ENCODE measurements at regions not wholly inside any gene's neighbourhood (a gene's known extent, or its start where the extent isn't known, plus 50 kb on each side); places are given as distances from the start of the nearest gene placed in this dataset.

DNA sequence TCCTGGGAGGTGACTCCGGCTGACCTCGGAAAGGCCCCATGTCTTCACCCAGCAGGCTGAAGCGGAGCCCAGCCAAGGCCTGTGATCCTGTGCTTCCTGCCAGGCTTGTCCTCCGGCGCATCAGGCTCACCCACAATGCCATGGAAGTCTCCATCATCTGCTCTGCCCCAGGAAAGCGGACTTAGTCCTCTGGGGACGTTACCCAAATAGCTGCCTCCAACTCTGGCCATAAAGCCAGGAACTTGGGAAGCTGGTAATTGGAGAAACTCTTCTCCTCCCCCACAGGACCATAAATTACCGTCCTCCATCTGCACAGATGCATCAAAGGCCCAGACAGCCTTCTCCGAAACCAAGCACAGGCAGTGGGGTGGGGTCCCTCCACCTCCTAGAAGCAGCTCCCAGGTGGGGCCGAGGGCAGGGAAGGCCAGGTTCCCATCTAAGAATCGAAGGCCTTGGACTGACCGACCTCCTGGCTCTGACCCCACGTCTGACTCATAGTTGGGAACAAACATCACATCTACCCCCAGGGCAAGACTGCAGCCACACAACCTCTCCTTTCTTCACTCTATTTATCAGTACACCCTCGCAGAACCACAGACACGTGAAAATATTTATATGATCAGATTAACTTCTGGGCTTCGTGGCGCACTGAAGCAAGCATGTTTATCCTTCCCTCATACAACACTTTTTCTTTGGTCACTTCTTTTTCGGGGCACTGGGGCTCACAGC lies 56.4 kb downstream of the PITPNM2 start:
- FAIRE-seq (no peak), DNase-seq (peak in 1 of 2 donors; percentile 10)
- Histone ChIP-seq H3K27me3 (ENCODE audit: control insufficient read depth in 3 of 3, insufficient read depth in 3 of 3, low read length in 3 of 3) (no peaks in the 10 kb centered on the region), H3K36me3 (ENCODE audit: control insufficient read depth in 3 of 3, insufficient read depth in 2 of 3, low read depth in 1 of 3, low read length in 3 of 3) (peaks cover 0 to 8% (median 0%) of the 10 kb centered on the region in 3 donors), H3K27ac (ENCODE audit: low read depth in 1 of 3, low read length in 2 of 3) (peak overlapping the region in 1 of 3 donors; percentile 70), H3K4me3 (ENCODE audit: low read depth in 1 of 3, low read length in 3 of 3) (no peak overlapping the region), H3K4me1 (ENCODE audit: control insufficient read depth in 3 of 3, insufficient read depth in 2 of 3, low read depth in 1 of 3, low read length in 2 of 3) (peaks cover 0 to 17% (median 4%) of the 10 kb centered on the region in 3 donors), H3K9me3 (ENCODE audit: control insufficient read depth in 2 of 2, insufficient read depth in 1 of 2, low read depth in 1 of 2, low read length in 1 of 2) (no peaks in the 10 kb centered on the region)
- 63 to 64% (median 64%) methylated on average over 18 of the region's 18 CpGs for WGBS, 3 donors

DNA sequence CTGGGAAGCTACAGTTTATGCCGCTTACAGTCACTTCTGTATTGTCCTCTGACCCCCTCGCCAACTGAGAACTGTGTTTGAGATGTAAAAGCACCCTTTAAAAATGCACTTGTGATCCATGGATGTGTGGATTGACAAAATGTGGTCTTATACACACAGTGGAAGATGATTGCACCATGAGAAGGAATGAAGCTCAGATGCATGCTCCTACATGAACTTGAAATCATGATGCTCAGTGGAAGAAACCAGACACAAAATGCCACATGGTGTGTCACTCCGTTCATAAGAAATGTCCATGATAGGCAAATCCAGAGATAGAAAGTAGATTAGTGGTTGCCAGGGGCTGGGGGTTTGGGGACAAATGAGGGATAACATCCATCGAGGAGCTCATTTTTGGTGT lies 58.0 kb downstream of the PITPNM2 start:
- no peak for DNase-seq
- no peak overlapping the region for H3K27ac ChIP-seq (ENCODE audit: low read depth in 1 of 3, low read length in 2 of 3)
- H3K4me3 ChIP-seq (ENCODE audit: low read depth in 1 of 3, low read length in 3 of 3), result no peak overlapping the region
- H3K36me3 ChIP-seq (ENCODE audit: control insufficient read depth in 3 of 3, insufficient read depth in 2 of 3, low read depth in 1 of 3, low read length in 3 of 3), result peaks cover 0 to 8% (median 0%) of the 10 kb centered on the region in 3 donors
- WGBS, 3 donors, result 92 to 93% (median 92%) methylated on average over 4 of the region's 4 CpGs
- FAIRE-seq, result no peak
- peaks cover 0 to 14% (median 9%) of the 10 kb centered on the region in 3 donors for H3K4me1 ChIP-seq (ENCODE audit: control insufficient read depth in 3 of 3, insufficient read depth in 2 of 3, low read depth in 1 of 3, low read length in 2 of 3)
- H3K9me3 ChIP-seq (ENCODE audit: control insufficient read depth in 2 of 2, insufficient read depth in 1 of 2, low read depth in 1 of 2, low read length in 1 of 2), result no peaks in the 10 kb centered on the region
- no peaks in the 10 kb centered on the region for H3K27me3 ChIP-seq (ENCODE audit: control insufficient read depth in 3 of 3, insufficient read depth in 3 of 3, low read length in 3 of 3)

DNA sequence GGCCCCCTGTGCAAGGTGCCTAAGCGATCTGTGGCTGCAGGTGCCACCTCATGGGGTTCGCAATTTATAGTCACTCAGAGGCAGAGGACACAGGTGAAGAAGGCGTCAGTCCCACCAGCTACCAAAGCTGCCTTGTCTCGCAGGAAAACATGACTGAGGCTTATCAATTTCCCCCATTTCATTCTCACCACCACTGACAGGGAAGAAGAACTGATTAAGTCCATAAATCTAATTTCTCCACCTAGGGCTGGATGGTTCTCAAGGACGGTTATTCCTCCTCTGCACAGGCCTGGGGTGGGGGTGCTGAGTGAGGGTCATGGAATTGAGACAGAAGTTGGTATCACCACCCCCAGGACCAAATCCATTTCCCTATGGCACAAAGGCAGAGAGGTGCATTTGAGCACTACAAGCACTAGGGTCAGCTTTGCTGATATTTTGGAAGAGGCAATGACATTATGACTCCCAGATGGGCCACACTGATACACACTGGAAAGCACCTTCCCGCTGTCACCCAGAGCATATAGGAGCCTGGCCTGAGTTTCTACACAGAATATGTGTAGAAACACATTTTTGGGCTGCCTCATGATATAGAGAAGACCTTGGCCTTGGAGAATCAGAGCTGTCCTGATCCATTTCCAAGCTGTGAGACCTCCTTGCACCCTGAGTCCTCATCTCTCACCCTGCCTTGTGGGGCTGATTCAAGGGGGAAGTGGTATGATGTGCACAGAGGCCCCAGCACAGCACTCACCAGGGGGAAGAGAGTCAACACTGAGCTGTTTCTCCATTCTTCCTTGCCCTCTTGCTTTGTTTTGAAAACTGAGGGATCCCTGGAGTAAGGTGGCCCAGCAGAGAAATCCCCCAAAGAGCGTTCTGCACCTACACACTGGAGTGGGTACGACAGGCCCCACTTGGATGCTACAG lies 59.4 kb downstream of the PITPNM2 start:
- Histone ChIP-seq H3K4me1 (ENCODE audit: control insufficient read depth in 3 of 3, insufficient read depth in 2 of 3, low read depth in 1 of 3, low read length in 2 of 3) (peaks cover 0 to 12% (median 9%) of the 10 kb centered on the region in 3 donors), H3K27ac (ENCODE audit: low read depth in 1 of 3, low read length in 2 of 3) (no peak overlapping the region), H3K9me3 (ENCODE audit: control insufficient read depth in 2 of 2, insufficient read depth in 1 of 2, low read depth in 1 of 2, low read length in 1 of 2) (no peaks in the 10 kb centered on the region), H3K36me3 (ENCODE audit: control insufficient read depth in 3 of 3, insufficient read depth in 2 of 3, low read depth in 1 of 3, low read length in 3 of 3) (peaks cover 0 to 8% (median 0%) of the 10 kb centered on the region in 3 donors), H3K27me3 (ENCODE audit: control insufficient read depth in 3 of 3, insufficient read depth in 3 of 3, low read length in 3 of 3) (no peaks in the 10 kb centered on the region), H3K4me3 (ENCODE audit: low read depth in 1 of 3, low read length in 3 of 3) (no peak overlapping the region)
- FAIRE-seq, result no peak
- 95 to 96% (median 96%) methylated on average over 8 of the region's 8 CpGs for WGBS, 3 donors
- no peak for DNase-seq

GRCh38 chr12:123089631-123090353 lies 61.1 kb downstream of the PITPNM2 start:
- peaks cover 0 to 8% (median 0%) of the 10 kb centered on the region in 3 donors for H3K36me3 ChIP-seq (ENCODE audit: control insufficient read depth in 3 of 3, insufficient read depth in 2 of 3, low read depth in 1 of 3, low read length in 3 of 3)
- peak overlapping the region in 1 of 3 donors; percentile 41 for H3K27ac ChIP-seq (ENCODE audit: low read depth in 1 of 3, low read length in 2 of 3)
- H3K4me1 ChIP-seq (ENCODE audit: control insufficient read depth in 3 of 3, insufficient read depth in 2 of 3, low read depth in 1 of 3, low read length in 2 of 3), result peaks cover 0 to 8% (median 6%) of the 10 kb centered on the region in 3 donors
- WGBS, 3 donors, result 52 to 55% (median 55%) methylated on average over 2 of the region's 2 CpGs
- H3K9me3 ChIP-seq (ENCODE audit: control insufficient read depth in 2 of 2, insufficient read depth in 1 of 2, low read depth in 1 of 2, low read length in 1 of 2), result no peaks in the 10 kb centered on the region
- FAIRE-seq (no peak), DNase-seq (peak in 1 of 2 donors; percentile 37)
- H3K27me3 ChIP-seq (ENCODE audit: control insufficient read depth in 3 of 3, insufficient read depth in 3 of 3, low read length in 3 of 3), result no peaks in the 10 kb centered on the region
- H3K4me3 ChIP-seq (ENCODE audit: low read depth in 1 of 3, low read length in 3 of 3), result no peak overlapping the region

DNA sequence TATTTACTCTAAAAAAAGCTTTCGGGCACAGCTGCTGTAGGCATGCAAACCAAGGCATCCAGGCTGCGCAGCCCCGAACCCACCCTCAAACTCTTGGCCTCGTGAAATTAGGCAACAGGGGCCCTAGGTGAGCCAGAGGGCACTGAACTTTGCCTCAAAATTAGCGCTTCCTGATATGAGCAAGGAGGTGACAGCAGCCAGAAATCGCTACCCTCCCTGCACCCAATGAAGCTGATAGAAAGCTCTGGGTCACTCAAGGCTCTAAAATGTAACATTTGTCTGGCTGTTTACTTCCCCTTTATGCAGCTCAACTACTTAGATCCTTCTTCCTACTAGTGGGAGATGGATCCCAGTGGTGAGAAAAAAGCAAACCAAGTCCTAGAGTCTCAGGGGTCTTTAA lies 61.8 kb downstream of the PITPNM2 start:
- H3K9me3 ChIP-seq (ENCODE audit: control insufficient read depth in 2 of 2, insufficient read depth in 1 of 2, low read depth in 1 of 2, low read length in 1 of 2), result no peaks in the 10 kb centered on the region
- peaks cover 0 to 8% (median 0%) of the 10 kb centered on the region in 3 donors for H3K36me3 ChIP-seq (ENCODE audit: control insufficient read depth in 3 of 3, insufficient read depth in 2 of 3, low read depth in 1 of 3, low read length in 3 of 3)
- DNase-seq (no peak), FAIRE-seq (no peak)
- H3K27me3 ChIP-seq (ENCODE audit: control insufficient read depth in 3 of 3, insufficient read depth in 3 of 3, low read length in 3 of 3), result no peaks in the 10 kb centered on the region
- H3K4me3 ChIP-seq (ENCODE audit: low read depth in 1 of 3, low read length in 3 of 3), result no peak overlapping the region
- no peak overlapping the region for H3K27ac ChIP-seq (ENCODE audit: low read depth in 1 of 3, low read length in 2 of 3)
- WGBS, 3 donors, result 59 to 76% (median 62%) methylated on average over 6 of the region's 6 CpGs
- H3K4me1 ChIP-seq (ENCODE audit: control insufficient read depth in 3 of 3, insufficient read depth in 2 of 3, low read depth in 1 of 3, low read length in 2 of 3), result peaks cover 0 to 6% (median 4%) of the 10 kb centered on the region in 3 donors

GRCh38 chr12:123085730-123086487 lies 65.0 kb downstream of the PITPNM2 start:
- H3K36me3 ChIP-seq (ENCODE audit: control insufficient read depth in 3 of 3, insufficient read depth in 2 of 3, low read depth in 1 of 3, low read length in 3 of 3), result peaks cover 0 to 9% (median 0%) of the 10 kb centered on the region in 3 donors
- no peak overlapping the region for H3K4me3 ChIP-seq (ENCODE audit: low read depth in 1 of 3, low read length in 3 of 3)
- WGBS, 3 donors, result 65 to 74% (median 66%) methylated on average over 10 of the region's 10 CpGs
- H3K27me3 ChIP-seq (ENCODE audit: control insufficient read depth in 3 of 3, insufficient read depth in 3 of 3, low read length in 3 of 3), result no peaks in the 10 kb centered on the region
- H3K9me3 ChIP-seq (ENCODE audit: control insufficient read depth in 2 of 2, insufficient read depth in 1 of 2, low read depth in 1 of 2, low read length in 1 of 2), result no peaks in the 10 kb centered on the region
- H3K27ac ChIP-seq (ENCODE audit: low read depth in 1 of 3, low read length in 2 of 3), result no peak overlapping the region
- peaks cover 0 to 6% (median 0%) of the 10 kb centered on the region in 3 donors for H3K4me1 ChIP-seq (ENCODE audit: control insufficient read depth in 3 of 3, insufficient read depth in 2 of 3, low read depth in 1 of 3, low read length in 2 of 3)
- DNase-seq, result peak in 1 of 2 donors; percentile 67
- FAIRE-seq, result no peak

DNA sequence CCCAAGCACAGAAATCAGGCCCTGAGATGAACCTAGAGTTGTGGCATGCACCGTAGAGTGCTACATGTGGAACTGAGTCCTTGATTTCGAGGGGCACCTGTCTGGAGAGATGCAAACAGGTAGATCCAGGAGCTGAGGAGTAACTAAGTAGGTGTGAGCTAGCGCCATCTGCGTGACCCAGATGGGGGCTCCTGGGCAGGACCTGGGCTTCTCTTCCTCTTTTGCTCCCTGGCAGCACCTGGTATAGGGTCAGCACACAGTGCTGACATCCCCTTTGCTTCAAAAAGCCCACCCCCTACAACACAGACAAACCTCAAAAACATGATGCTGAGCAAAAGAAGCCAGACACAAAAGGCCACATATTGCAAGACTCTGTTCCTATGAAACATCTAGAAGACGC lies 65.8 kb downstream of the PITPNM2 start:
- peaks cover 0 to 6% (median 0%) of the 10 kb centered on the region in 3 donors for H3K36me3 ChIP-seq (ENCODE audit: control insufficient read depth in 3 of 3, insufficient read depth in 2 of 3, low read depth in 1 of 3, low read length in 3 of 3)
- H3K4me1 ChIP-seq (ENCODE audit: control insufficient read depth in 3 of 3, insufficient read depth in 2 of 3, low read depth in 1 of 3, low read length in 2 of 3), result peaks cover 0 to 6% (median 0%) of the 10 kb centered on the region in 3 donors
- 79 to 89% (median 84%) methylated on average over 5 of the region's 5 CpGs for WGBS, 3 donors
- H3K9me3 ChIP-seq (ENCODE audit: control insufficient read depth in 2 of 2, insufficient read depth in 1 of 2, low read depth in 1 of 2, low read length in 1 of 2), result no peaks in the 10 kb centered on the region
- H3K4me3 ChIP-seq (ENCODE audit: low read depth in 1 of 3, low read length in 3 of 3), result no peak overlapping the region
- H3K27me3 ChIP-seq (ENCODE audit: control insufficient read depth in 3 of 3, insufficient read depth in 3 of 3, low read length in 3 of 3), result no peaks in the 10 kb centered on the region
- DNase-seq (no peak), FAIRE-seq (no peak)
- no peak overlapping the region for H3K27ac ChIP-seq (ENCODE audit: low read depth in 1 of 3, low read length in 2 of 3)
